COLO829 (cell line): ENCODE measurements at regions not wholly inside any gene's neighbourhood (a gene's known extent, or its start where the extent isn't known, plus 50 kb on each side); places are given as distances from the start of the nearest gene placed in this dataset.

Source experiments
- DNase-seq: peaks from one replicate; pipeline ENCODE4 v3.0.0; 2012; ENCODE audit warnings: low spot score

- DNase-seq = no peak
Observed at GRCh38 chr5:138665261-138665660, 88.0 kb upstream of the CTNNA1 start.

GRCh38 chr5:138664276-138664943, 88.8 kb upstream of the CTNNA1 start:
- DNase-seq = no peak

- no peak for DNase-seq
Observed at GRCh38 chr5:138663561-138663960, 88.4 kb upstream of the HSPA9 start.

- DNase-seq = no peak
Observed at GRCh38 chr5:138663009-138663408, 87.8 kb upstream of the HSPA9 start.

GRCh38 chr5:138662599-138662998, 87.4 kb upstream of the HSPA9 start:
- DNase-seq = no peak

GRCh38 chr5:138661991-138662434, 86.8 kb upstream of the HSPA9 start:
- peak; percentile 51 for DNase-seq

- DNase-seq = no peak
Observed at GRCh38 chr5:138661291-138661960, 86.2 kb upstream of the HSPA9 start.

- DNase-seq = no peak
Observed at GRCh38 chr5:138660051-138660572, 84.9 kb upstream of the HSPA9 start.

GRCh38 chr5:138659561-138659960, 84.4 kb upstream of the HSPA9 start:
- no peak for DNase-seq

- DNase-seq = no peak
Observed at GRCh38 chr5:138659121-138659520, 83.9 kb upstream of the HSPA9 start.

GRCh38 chr5:138658676-138659075, 83.5 kb upstream of the HSPA9 start:
- DNase-seq = no peak

GRCh38 chr5:138657360-138657759, 82.2 kb upstream of the HSPA9 start:
- DNase-seq = no peak

- DNase-seq = no peak
Observed at GRCh38 chr5:138656916-138657315, 81.7 kb upstream of the HSPA9 start.

- DNase-seq = peak; percentile 74
Observed at GRCh38 chr5:138655530-138656190, 80.5 kb upstream of the HSPA9 start.

GRCh38 chr5:138654281-138654867, 79.2 kb upstream of the HSPA9 start:
- peak; percentile 50 for DNase-seq

GRCh38 chr5:138653502-138653901, 78.3 kb upstream of the HSPA9 start:
- no peak for DNase-seq

GRCh38 chr5:138651767-138652117, 76.5 kb upstream of the HSPA9 start:
- no peak for DNase-seq

GRCh38 chr5:138651058-138651766, 76.0 kb upstream of the HSPA9 start:
- no peak for DNase-seq

GRCh38 chr5:138650196-138650595, 75.0 kb upstream of the HSPA9 start:
- no peak for DNase-seq

- DNase-seq = no peak
Observed at GRCh38 chr5:138649775-138650174, 74.6 kb upstream of the HSPA9 start.

GRCh38 chr5:138649316-138649720, 74.1 kb upstream of the HSPA9 start:
- DNase-seq = no peak

- no peak for DNase-seq
Observed at GRCh38 chr5:138648841-138649240, 73.6 kb upstream of the HSPA9 start.
